Endothelial cell of hepatic sinusoid (primary cell): ENCODE measurements at regions not wholly inside any gene's neighbourhood (a gene's known extent, or its start where the extent isn't known, plus 50 kb on each side); places are given as distances from the start of the nearest gene placed in this dataset.

Source experiments
- in situ Hi-C: cut with HindIII; loops from 2 replicates; pipeline ENCODE4 v1.10.0; 2017; ENCODE audit warnings: low sequenced_read_pairs

DNA sequence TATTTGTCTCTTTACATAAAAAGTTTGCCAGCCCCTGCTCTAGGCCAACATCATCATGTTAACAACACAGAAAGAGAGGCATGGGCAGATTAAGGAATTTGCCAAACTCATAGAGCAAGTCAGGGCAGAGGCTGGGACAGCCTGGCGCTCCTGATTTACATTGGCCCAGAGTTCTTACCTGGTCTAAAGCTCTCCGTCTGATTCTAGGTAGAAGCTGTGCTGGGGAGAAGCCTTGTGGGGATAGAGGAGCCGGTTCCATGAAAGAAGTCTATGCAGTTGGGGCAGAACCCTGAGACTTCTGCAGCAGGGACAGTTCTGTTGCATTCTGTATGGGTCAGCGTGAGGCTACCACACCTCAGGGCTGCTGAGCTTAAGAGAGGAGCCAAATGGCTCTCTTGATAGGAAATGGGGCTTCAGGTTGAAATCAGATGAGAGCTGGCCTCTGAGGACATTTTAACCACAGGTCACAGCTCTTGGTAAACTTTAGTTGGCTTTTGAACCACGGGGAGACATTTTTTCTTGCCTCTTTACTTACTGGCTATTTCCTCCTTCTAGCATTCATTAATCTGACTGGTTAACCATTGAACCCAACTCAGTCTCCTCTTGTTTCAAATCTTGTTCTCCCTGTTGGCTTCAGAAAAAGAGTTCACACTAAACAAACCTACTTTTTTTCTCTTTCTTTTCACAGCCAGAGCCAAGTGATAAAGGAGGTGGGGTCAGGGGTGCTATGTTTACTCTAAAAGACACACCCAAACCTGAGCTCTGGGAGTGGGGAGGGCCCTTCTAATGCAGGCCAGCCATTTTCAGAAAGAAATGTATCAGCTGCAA, 250.7 kb downstream of the OPA1 start:
- in situ Hi-C loops = no loop called here

DNA sequence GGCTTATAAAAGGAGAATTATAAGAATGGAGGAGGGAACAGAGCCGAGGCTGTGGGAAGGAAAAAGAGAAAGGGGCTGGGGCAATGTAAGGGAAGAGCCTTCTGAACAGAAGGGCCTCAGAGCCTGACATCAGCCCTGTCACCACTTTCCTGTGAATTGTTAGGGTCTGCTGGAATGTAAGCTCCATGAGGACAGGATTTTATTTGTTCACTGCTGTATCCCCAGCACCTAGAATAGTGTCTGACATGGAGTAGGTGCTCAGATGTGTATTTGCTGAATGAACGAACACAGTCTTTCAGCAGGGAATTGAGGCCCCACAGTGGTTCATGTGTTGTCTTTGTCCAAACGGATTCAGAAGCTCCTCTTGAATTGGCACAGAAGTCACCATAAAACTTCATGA, 251.5 kb downstream of the OPA1 start:
- in situ Hi-C loops = no loop called here

DNA sequence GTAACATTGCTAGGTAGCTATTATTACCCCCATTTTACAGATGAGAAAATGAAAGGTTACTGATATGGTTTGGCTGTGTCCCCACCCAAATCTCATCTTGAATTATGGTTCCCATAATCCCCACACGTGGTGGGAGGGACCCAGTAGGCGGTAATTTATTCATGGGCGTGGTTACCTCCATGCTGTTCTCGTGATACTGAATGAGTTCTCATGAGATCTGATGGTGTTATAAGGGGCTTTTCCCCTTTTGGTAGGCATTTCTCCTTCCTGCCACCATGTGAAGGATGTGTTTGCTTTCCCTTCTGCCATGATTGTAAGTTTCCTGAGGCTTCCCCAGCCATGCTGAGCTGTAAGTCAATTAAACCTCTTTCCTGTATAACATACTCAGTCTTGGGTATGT, 252.1 kb downstream of the OPA1 start:
- in situ Hi-C loops = no loop called here

DNA sequence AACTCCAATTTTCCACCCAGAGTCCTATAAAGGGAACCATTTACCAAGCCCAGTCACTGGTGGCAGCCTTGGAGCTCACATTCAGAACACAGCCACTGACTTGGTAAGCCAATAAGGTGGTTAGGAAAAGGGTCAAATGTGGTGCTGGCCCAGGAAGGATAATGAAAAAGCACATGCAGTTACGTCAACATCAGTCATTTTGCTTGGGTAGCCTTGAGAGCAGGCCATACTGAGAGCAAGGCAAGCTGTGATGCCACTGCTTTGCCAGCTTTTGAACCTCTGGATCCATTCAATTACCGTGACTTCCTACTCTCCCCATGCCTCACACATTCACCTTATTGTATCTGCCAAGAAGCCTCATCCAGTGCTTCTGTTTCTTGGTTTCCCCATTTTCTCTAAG, 253.6 kb downstream of the OPA1 start:
- in situ Hi-C loops = no loop called here

DNA sequence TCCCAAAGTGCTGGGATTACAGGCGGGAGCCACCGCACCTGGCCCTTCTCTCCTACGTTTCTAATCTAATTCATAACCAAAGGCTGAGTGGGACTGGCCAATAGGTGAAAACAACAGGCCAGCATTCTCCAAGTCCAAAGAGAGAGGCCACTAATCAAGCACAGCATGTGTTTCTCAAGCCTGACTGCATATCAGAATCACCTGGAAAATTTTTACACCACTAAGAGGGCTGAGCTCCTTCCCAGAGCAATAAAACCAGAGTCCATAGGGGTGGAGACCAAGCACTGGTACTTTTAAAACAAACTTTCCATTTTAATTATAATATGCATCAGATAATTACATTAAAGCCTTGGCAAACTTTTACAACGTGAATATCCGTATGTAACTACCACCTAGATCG, 254.4 kb downstream of the OPA1 start:
- in situ Hi-C loops = no loop called here

DNA sequence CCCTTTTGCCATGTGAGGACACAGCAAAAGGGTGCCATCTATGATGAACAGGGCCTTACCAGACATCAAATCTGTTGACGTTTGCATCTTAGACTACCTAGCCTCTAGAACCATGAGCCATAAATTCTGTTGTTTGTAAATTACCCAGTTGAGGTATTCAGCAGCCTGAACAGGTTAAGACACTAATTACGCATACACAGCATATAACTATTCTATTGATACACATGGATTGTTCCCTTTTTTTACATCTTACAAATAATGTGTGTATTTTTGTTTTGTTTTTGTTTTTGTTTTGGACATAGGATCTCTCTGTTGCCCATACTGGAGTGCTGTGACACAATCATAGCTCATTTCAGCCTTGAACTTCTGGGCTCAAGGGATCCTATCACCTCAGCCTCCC, 255.5 kb downstream of the OPA1 start:
- in situ Hi-C loops = no loop called here

DNA sequence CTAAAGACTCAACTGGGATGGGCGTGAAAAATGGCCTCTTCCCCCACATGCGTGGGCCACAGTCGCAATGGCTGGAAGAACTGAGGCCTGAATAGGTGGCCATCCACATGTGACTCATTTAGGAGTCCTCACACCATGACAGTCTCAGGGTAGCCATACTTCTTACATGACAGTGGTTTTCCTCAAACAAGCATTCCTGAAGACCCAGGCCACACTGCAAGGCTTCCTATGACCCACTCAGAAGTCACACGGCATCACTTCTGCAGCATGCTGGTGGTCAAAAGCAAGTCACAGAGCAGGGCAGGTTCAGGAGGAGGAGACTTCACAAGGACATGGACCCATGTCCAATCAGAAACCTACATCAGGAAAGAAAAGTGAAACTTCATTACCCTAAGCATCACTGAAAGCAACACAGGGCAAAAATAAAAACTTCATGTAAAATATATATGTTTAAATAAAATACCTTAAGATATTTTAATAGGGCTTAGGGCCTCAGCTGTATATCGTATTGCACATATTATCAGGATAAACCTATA, 257.1 kb downstream of the OPA1 start:
- in situ Hi-C loops = no loop called here

DNA sequence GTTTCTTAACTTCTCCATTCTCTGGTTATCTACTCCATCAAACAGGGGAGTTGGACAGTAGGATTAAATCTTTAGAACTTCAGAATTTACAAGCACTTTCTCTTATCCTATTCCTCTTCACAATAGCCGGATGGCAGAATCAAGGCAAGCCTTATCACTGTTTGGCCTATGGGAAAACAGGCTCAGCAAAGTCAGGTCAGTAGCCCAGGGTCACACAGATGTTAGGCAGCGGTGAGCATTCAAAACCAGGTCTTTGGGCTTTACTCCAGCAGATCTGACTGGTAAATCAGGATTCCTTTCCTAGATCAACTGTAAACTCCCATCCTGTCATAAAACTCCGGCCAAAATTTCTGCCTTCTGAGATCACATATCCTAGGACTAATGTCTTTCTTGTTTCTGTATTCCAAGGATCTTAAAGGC, 258.4 kb downstream of the OPA1 start:
- in situ Hi-C loops = no loop called here

DNA sequence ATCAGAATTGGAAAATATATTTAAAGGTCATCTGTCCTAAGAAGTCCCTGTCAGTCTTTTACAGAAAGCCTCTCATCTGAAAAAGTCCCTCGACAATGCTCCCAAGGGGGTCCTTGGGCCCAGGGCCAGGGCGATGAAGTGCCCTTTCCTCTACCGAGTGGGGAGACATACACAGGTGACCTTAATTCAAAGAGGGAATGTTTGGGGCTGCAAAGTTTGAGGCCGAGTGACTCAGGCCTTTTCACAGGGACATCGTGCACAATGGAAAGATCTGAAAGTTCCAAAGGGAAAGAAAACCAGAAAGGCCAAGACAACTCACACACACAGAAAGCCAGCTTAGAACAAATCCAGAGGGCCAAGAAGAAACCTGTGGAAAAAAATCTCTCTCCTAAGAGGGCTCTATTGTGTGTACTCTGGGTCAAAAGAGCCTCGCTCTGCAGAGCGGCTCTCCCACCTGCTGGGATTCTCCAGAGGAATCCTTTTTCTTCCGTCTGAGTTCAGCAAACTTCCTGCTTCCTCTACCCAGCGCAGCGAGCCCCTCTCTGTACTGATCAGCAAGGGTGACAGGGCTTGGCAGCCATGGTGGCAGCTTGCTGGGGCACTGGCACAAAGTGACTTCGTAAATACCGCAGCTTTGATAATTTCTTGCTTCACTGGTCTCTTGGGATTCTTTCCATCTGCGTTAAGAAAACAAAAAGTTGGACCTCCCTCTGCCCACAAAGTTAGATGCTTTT, 259.1 kb downstream of the OPA1 start:
- in situ Hi-C loops = no loop called here

DNA sequence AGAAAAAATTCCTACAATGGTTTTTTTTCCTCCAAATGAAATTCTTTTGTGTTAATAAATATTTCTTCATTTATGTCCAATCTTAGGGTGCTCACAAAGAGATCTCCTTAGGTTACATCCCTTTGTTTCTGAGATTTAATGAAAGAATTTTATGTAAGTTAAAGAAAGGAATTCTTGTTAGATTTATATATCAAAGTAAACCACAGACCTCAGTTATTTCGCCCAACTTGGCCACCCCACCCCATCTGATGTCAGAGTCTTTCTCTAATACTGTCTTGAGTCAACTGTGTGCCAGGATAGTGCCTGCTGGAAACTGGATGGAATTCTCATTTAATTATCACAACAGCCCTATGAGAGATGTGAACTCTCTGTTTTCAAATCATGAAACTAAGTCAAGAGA, 259.9 kb downstream of the OPA1 start:
- in situ Hi-C loops = no loop called here

DNA sequence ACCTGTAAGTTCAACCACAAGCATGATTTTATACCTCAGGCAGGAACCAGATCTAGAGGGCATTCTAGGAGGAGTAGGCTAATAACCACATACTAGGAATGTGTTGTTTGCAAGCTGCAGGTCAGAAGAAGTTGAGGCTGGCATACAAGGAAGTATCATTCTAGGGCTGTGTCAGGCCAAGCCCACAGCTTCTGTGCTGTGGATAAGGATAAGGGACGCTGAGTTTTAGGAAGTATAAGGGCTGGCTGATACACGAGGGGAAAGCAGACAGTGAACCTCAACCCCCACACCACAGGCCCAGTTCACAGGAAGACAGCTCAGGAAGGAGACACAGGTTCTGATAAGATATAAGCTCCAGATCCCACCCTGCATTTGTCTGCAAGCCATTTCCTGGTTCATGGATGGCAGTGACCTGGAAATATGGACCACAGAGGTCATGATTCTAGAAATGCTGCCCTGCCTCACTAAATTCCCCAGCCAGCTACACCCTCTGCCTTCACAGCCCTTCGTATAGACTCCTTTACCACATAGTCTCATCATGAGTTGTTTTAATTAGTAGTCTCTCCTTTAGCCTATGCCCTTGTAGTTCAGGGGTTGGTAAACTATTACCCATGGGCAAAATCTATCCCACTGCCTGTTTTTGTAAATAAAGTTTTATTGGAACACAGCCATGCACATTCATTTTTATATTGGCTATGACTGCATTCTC, 260.7 kb downstream of the OPA1 start:
- in situ Hi-C loops = no loop called here

DNA sequence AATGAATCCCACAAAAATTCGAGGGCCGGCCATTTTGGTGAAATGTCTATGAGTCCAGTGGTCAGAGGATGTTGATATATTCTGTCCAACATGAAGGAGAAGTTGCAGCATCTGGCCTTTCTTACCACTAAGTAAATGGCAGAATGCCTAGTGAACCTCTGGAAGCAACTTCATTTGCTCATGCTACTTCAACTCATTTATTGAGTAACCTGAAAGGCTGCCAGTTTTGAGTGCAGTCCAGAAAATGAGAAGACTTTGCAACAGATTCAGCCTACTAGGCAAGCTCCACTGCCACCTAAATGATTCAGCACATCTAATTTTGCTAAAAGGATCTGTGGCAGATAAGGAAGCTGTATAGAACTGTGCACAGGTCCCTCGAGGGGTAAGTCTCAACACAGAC, 265.0 kb downstream of the OPA1 start:
- in situ Hi-C loops = no loop called here

DNA sequence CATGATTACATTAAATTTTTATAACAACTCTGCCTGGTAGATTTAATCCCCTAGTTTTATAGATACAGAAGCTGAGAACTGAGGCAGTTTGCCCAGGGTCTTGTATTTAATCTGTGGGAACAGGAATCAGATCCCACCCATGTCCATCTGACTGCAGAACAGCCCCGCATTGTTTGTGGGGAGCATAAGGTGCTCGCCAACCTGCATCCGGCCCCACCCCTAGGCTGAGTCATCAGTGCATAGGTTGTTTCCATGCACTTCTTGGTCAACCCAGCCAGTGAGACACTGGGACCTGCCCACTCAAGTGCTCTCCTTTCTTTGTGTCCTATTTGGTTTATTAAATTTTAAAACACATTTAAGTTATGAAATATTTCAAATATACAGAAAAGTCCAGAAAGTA, 266.2 kb downstream of the OPA1 start:
- in situ Hi-C loops = no loop called here

DNA sequence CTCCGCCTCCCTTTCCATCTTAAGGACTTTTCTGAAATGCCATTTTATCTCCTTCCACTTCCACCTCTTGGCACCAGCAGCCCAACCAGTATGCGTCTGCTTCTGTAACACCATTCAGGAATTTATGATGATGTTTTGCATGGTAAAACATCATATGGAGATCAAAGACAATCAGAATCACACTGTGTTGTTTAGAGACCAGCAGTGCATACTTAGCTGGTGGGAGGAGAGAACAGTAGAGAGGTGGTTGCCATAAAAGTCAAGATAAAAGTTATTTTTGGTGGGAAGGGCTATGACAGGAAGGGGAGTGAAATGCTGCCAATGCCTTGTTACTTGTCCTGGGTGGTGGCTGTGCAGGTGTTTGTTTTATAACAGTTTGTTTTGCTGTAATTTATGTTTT, 268.0 kb downstream of the OPA1 start:
- in situ Hi-C loops = loop anchor here (5.0 kb wide), 1 partner anchor 71 kb away; no protein-coding TSS in a partner anchor

DNA sequence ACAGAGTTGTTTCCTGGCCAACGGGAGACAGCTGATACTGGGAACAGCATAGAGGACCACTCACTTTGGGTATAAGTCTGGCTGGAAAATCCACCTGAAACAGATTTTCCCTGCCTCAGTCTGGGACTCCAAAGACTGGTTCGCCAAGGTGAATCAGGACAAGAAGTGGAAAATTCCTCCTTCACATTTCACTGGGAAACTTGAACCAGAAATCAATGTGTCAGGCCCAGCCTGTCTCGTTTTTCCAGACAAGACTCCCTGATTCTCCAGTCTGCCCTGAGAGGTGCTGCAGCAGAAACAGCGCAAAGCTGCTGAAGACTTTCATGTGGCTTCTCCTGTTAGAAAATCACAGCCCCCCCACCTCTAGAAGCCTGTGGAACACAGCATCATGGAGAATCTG, 269.8 kb downstream of the OPA1 start:
- in situ Hi-C loops = loop anchor here (5.0 kb wide), 1 partner anchor 69 kb away; no protein-coding TSS in a partner anchor

DNA sequence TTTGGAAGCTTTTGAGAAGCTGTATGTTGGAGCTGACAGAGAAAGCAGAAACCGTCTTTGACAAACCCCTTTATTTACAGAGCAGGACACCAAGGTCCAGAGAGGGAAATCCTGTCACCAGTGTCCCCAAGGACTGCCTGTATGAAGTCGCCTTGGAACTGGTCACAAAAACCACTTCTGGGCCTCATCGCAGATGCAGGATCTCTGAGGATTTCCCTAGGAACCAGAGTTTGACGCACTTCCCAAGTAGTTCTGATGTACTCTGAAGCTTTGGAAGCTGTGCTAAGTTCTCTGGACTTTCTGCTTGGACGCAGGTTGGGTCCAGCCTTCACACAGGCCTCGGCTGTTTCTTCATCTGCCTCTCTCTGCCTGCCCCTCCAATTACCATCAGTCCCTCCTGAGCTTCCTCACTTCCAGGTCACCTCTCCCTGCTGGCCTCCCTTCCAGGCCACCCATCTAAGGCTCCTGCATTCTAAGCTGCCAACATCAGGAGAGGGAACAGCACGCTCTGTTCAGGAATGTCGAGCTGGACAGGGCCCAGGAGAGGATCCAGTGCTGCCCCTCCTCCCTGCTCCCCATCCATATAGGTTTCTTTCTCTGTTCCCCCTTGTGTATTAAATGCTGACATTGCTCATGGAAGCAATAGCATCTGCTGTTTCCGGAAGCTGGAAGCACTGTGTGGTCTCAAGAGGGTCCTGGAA, 270.8 kb downstream of the OPA1 start:
- in situ Hi-C loops = loop anchor here (5.0 kb wide), 1 partner anchor 68 kb away; no protein-coding TSS in a partner anchor

DNA sequence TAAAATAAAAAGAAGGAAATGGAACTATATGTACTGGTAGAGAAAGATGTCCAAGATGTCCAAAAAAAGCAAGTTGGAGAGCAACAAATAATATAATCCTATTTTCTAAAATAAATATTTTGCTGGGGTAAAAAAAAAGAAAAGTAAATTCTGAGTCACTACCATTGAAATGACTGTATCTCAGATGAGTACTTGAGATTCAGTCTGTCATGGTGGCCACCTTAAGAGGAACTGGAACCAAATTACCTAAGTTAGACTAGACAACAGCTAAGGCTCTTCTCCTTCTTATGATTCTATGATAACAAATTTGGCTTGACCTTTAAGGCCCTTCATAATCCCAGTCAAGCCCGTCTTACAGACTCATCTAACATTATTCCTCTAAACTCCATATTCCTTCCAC, 270.6 kb upstream of the HES1 start:
- in situ Hi-C loops = no loop called here

DNA sequence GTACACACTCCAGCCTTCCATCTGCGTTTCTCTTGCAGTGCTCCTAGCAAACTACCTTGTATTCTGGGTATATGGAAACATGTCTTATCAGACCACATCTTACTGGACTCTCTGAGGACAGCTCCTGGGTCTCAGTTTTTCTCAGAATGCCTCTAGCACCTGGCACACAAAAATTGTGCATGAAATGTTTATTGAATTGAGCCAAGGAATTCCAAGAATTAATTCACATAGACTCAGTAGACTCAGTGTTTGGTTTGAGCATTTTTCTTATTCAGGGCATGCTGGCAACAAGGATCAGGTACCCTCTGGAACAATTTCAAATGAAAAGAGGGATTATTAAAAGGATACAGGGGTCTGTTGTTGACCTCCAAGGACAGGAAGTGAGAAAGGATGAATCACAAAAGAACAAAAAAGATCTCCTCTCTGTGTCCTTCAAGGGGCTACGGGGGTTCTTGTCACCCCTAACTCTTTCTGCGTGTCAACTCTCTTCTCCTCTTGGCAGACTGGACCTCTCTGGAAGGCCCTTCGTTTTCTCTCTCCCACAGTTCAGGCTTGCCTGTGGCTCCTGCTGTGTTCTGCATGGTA, 270.0 kb upstream of the HES1 start:
- in situ Hi-C loops = no loop called here

DNA sequence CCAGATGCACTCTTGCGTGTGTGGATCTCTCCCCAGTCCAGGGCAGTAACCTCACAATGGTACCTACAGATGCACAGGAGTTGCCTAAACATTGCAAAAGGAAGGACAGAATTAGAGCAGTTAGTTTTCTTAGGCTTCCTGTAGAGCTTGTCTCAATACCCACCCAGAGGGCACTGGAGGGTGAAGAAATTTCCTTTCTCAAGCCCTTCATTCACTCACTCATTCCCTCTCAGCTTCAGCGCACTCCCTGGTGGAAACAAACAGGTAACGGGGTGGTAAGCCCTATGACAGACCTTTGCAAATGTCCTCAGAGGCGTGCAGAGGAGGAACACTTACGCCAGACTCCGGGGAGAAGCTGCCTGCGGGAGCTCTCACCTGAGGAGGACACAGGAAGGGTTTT, 267.4 kb upstream of the HES1 start:
- in situ Hi-C loops = no loop called here
